ENCODE measurements at regions not wholly inside any gene's neighbourhood (a gene's known extent, or its start where the extent isn't known, plus 50 kb on each side); places are given as distances from the start of the nearest gene placed in this dataset.

DNA sequence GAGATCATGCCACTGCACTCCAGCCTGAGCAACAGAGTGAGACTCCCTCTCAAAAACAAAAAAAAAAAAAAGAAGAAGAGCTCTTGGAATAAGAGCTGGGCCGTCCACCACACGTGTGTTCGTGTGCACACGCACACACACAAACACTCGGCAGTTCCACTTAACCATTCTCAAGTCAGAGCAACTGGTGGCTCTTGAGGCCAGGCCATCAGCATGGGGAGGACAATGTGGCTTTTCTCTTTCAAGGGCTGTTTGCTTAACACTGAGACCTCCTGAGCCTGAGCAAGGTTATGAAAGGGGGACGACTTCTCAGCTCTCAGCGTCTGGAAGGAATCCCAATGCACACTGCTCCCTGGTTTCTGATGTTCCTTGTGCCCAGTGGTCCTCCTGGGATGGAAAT is 444.9 kb downstream of the SOX9 start:
- no peak for TF ChIP-seq GATA3 (IDR thresholded peaks at IDR 0.05; ENCODE audit: low read depth, low read length)
- no peak for TF ChIP-seq GATA2 (IDR thresholded peaks at IDR 0.05; ENCODE audit: low read depth, low read length)
